CD4-positive, alpha-beta T cell (primary cell): ENCODE measurements at regions not wholly inside any gene's neighbourhood (a gene's known extent, or its start where the extent isn't known, plus 50 kb on each side); places are given as distances from the start of the nearest gene placed in this dataset.

Experiments
- ATAC-seq: fragments of 200-7000 bp; cut with Tn5 transposase; one replicate; pipeline ENCODE4 v1.10.0; 2022; ENCODE audit warnings: mild to moderate bottlenecking; ENCODE audit not compliant: poor library complexity
- CTCF ChIA-PET: fragments of 350-600 bp; sonication (Branson Sonifier 250); formaldehyde crosslinking; loops from one replicate; lab custom pipeline; 2021; ENCODE audit warnings: antibody characterized with exemption, inconsistent platforms; lab: Charles Lee
- POLR2A ChIA-PET: fragments of 350-600 bp; sonication (Branson Sonifier 250); formaldehyde crosslinking; loops from one replicate; lab custom pipeline; 2021; ENCODE audit warnings: antibody characterized with exemption, inconsistent platforms; lab: Charles Lee
- DNase-seq, 14 experiments: peaks; one replicate each; pipeline ENCODE4 v3.0.0-alpha.2; 2013 to 2020; ENCODE audit warnings: mixed read lengths in 2 of 14
- H3K27ac ChIP-seq, 2 donors: one replicate each; pipeline versions ENCODE4 v1.5.1 to v1.7.0; 2013; ENCODE audit warnings: low read length in 2 of 2, low read depth in 1 of 2, mild to moderate bottlenecking in 1 of 2
- H3K27me3 ChIP-seq, 2 experiments: 1 replicate in 1 of 2; 2 replicates in 1 of 2; pipeline versions ENCODE4 v1.6.1 to v1.7.0; 2013; ENCODE audit warnings: low read length in 2 of 2, control low read depth in 1 of 2, mild to moderate bottlenecking in 1 of 2, moderate library complexity in 1 of 2; ENCODE audit not compliant: insufficient read depth in 2 of 2, control insufficient read depth in 1 of 2
- H3K36me3 ChIP-seq: one replicate; pipeline ENCODE4 v1.6.1; 2013; ENCODE audit warnings: low read length, control low read depth; ENCODE audit not compliant: insufficient read depth
- H3K4me1 ChIP-seq: one replicate; pipeline ENCODE4 v1.6.1; 2013; ENCODE audit warnings: low read length, control low read depth; ENCODE audit not compliant: insufficient read depth
- H3K4me3 ChIP-seq: one replicate; pipeline ENCODE4 v1.5.1; 2013; ENCODE audit warnings: mild to moderate bottlenecking, low read length, moderate library complexity
- H3K9me3 ChIP-seq, 2 experiments: 1 replicate in 1 of 2; 2 replicates in 1 of 2; pipeline versions ENCODE4 v1.6.1 to v1.7.0; 2013; ENCODE audit warnings: low read length in 2 of 2, mild to moderate bottlenecking in 2 of 2, control low read depth in 1 of 2, moderate library complexity in 1 of 2; ENCODE audit not compliant: control insufficient read depth in 1 of 2, insufficient read depth in 1 of 2
- H3K27ac Mint-ChIP-seq: one replicate; pipeline ENCODE4 v1.8.0; 2020; ENCODE audit warnings: mixed read lengths
- H3K27me3 Mint-ChIP-seq: one replicate; pipeline ENCODE4 v1.8.0; 2021; ENCODE audit warnings: mixed read lengths
- H3K36me3 Mint-ChIP-seq: one replicate; pipeline ENCODE4 v1.8.0; 2021; ENCODE audit warnings: low read depth, mixed read lengths
- H3K4me1 Mint-ChIP-seq: one replicate; pipeline ENCODE4 v1.8.0; 2021; ENCODE audit warnings: low read depth, mixed read lengths
- H3K4me3 Mint-ChIP-seq: one replicate; pipeline ENCODE4 v1.8.0; 2020; ENCODE audit warnings: mild to moderate bottlenecking, mixed read lengths
- H3K9me3 Mint-ChIP-seq: one replicate; pipeline ENCODE4 v1.8.0; 2020; ENCODE audit warnings: mixed read lengths
- intact Hi-C, 2 experiments: fragments of 100-400 bp; cut with DNase I in 1 of 2; cut with micrococcal nuclease in 1 of 2; formaldehyde crosslinking; loops; one replicate each; pipeline versions ENCODE4 v1.15.1 to v1.9.0; 2023 to 2025; cut with DNase I, micrococcal nuclease
- TF ChIP-seq, protein P1 (sequence below): fragments of 200-600 bp; IDR thresholded peaks from one replicate; pipeline ENCODE4 v1.8.0; 2022; ENCODE audit warnings: antibody characterized with exemption, mild to moderate bottlenecking

DNA sequence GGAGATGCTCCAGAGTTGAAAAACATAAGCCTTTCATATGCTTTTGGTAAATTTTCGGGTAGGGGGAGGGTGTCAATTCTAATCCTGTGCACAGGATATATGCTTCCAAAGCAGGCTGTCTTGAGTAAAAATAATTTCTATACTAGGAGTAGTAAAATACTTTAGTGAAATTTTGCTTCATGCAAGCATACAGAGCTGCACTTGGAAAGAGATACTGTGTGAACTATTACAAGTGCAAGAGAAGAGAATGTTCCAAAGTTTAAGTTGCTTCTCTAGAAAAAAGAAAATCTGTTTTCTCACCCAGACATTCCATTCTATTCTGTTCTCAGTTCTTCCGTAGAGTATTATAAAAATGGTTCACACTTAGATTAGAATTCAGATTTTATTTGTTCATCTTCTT lies 324.6 kb upstream of the AADAT start:
- Mint-ChIP-seq H3K27ac (no peak overlapping the region), H3K36me3 (no peaks in the 10 kb centered on the region), H3K4me3 (no peak overlapping the region), H3K4me1 (no peaks in the 10 kb centered on the region), H3K27me3 (no peaks in the 10 kb centered on the region), H3K9me3 (no peaks in the 10 kb centered on the region)
- TF ChIP-seq, protein P1, sequence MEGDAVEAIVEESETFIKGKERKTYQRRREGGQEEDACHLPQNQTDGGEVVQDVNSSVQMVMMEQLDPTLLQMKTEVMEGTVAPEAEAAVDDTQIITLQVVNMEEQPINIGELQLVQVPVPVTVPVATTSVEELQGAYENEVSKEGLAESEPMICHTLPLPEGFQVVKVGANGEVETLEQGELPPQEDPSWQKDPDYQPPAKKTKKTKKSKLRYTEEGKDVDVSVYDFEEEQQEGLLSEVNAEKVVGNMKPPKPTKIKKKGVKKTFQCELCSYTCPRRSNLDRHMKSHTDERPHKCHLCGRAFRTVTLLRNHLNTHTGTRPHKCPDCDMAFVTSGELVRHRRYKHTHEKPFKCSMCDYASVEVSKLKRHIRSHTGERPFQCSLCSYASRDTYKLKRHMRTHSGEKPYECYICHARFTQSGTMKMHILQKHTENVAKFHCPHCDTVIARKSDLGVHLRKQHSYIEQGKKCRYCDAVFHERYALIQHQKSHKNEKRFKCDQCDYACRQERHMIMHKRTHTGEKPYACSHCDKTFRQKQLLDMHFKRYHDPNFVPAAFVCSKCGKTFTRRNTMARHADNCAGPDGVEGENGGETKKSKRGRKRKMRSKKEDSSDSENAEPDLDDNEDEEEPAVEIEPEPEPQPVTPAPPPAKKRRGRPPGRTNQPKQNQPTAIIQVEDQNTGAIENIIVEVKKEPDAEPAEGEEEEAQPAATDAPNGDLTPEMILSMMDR, result no peak
- Histone ChIP-seq H3K27ac (no peak overlapping the region), H3K9me3 (no peaks in the 10 kb centered on the region), H3K4me1 (no peaks in the 10 kb centered on the region), H3K27me3 (no peaks in the 10 kb centered on the region), H3K36me3 (no peaks in the 10 kb centered on the region), H3K4me3 (no peak overlapping the region)
- intact Hi-C loops, result no loop called here
- no peak for DNase-seq
- ATAC-seq, result no peak
- ChIA-PET CTCF (no interaction called here), POLR2A (no interaction called here)

- Histone ChIP-seq H3K36me3 (no peaks in the 10 kb centered on the region), H3K27ac (no peak overlapping the region), H3K9me3 (no peaks in the 10 kb centered on the region), H3K27me3 (no peaks in the 10 kb centered on the region), H3K4me3 (no peak overlapping the region), H3K4me1 (no peaks in the 10 kb centered on the region)
- CTCF ChIA-PET, result no interaction called here
- no peak for DNase-seq
- no peaks in the 10 kb centered on the region for H3K4me1 Mint-ChIP-seq
- H3K4me3 Mint-ChIP-seq, result no peak overlapping the region
- TF ChIP-seq, protein P1, result no peak
- no peak for ATAC-seq
- H3K27me3 Mint-ChIP-seq, result no peaks in the 10 kb centered on the region
- no peaks in the 10 kb centered on the region for H3K36me3 Mint-ChIP-seq
- POLR2A ChIA-PET, result no interaction called here
- intact Hi-C loops, result no loop called here
- H3K9me3 Mint-ChIP-seq, result no peaks in the 10 kb centered on the region
- H3K27ac Mint-ChIP-seq, result no peak overlapping the region
Measured at GRCh38 chr4:170413951-170414350, 324.2 kb upstream of the AADAT start.

DNA sequence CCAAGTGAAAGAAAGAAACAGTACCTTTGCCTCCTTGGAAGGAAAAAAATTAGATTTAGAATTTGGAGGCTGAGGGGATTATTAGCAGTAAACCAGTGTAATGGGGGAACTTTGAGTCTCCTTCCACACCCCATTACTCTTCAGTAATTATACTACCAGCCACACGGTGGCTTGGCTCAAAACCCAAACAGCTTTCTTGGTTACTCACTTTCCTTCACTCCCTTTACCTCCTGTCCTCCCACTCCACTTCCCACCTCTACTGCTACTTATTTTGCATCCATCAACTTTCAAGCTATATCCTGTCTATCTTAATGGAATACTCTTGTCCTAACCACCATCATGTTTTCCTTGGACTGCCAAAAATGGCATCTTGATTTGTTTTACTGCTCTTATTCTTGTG lies 310.6 kb upstream of the AADAT start:
- Mint-ChIP-seq H3K4me3 (no peak overlapping the region), H3K4me1 (no peaks in the 10 kb centered on the region), H3K27ac (no peak overlapping the region), H3K9me3 (peaks cover 2% of the 10 kb centered on the region), H3K36me3 (no peaks in the 10 kb centered on the region), H3K27me3 (no peaks in the 10 kb centered on the region)
- H3K27me3 ChIP-seq, result no peaks in the 10 kb centered on the region
- POLR2A ChIA-PET, result no interaction called here
- no peak overlapping the region for H3K27ac ChIP-seq
- intact Hi-C loops, result no loop called here
- ATAC-seq, result no peak
- no peak for DNase-seq
- H3K36me3 ChIP-seq, result no peaks in the 10 kb centered on the region
- H3K4me3 ChIP-seq, result no peak overlapping the region
- TF ChIP-seq, protein P1, result no peak
- H3K9me3 ChIP-seq, result peaks cover 0 to 3% of the 10 kb centered on the region in 2 experiments
- H3K4me1 ChIP-seq, result no peaks in the 10 kb centered on the region
- CTCF ChIA-PET, result no interaction called here
